Tibial nerve (tissue), 4 donors: ENCODE measurements at regions not wholly inside any gene's neighbourhood (a gene's known extent, or its start where the extent isn't known, plus 50 kb on each side); places are given as distances from the start of the nearest gene placed in this dataset.

Experiments used
- CTCF ChIP-seq, 5 experiments: fragments of 200-600 bp in 3 of 5; fragments of 450-650 bp in 2 of 5; sonication (generic) in 3 of 5; IDR thresholded peaks; one replicate each; pipeline ENCODE4 v1.5.1; 2016 to 2019; ENCODE audit warnings: antibody characterized with exemption in 5 of 5, mild to moderate bottlenecking in 3 of 5, moderate library complexity in 2 of 5
- EP300 ChIP-seq, 2 donors: sonication (generic); formaldehyde crosslinking; IDR thresholded peaks; one replicate each; pipeline ENCODE4 v1.6.1; 2017; ENCODE audit warnings: antibody characterized with exemption in 2 of 2, mild to moderate bottlenecking in 1 of 2
- POLR2A ChIP-seq, 2 donors: fragments of 450-650 bp; IDR thresholded peaks; one replicate each; pipeline ENCODE4 v1.6.1; 2017; ENCODE audit warnings: antibody characterized with exemption in 2 of 2, mild to moderate bottlenecking in 2 of 2, moderate library complexity in 2 of 2

- TF ChIP-seq CTCF (IDR thresholded peaks at IDR 0.05) (no peak), POLR2A (IDR thresholded peaks at IDR 0.05) (no peak), EP300 (IDR thresholded peaks at IDR 0.05) (no peak)
These were observed 86.7 kb upstream of the PWP1 start for GRCh38 chr12:107598906-107599305.
